ENCODE measurements at regions not wholly inside any gene's neighbourhood (a gene's known extent, or its start where the extent isn't known, plus 50 kb on each side); places are given as distances from the start of the nearest gene placed in this dataset.
A peak's percentile ranks its signal among the peaks of the same experiment; 100 is the strongest.

DNA sequence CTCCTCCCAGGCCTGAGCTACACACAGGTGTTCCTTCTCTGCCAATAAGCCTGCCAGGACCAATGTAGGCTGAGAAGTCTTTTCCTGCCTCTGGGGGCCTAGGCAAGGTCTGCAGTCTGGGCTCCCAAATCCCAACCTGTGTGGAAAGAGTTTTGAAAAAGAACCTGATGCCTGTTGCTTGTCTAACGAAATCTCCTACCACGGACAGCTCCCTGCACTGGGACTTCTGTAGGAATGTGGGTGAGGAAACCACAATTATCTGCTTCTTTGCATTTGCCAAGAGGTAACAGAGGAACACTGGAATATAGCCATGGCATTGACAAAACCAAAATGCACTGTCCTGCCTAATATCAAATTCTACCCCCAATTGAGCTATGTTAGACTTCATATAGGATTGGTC is 877.0 kb upstream of the TMEM132C start:
- DNase-seq (ENCODE audit: low read depth), result peak; percentile 19
- H3K4me3 ChIP-seq (ENCODE audit: low read depth, low read length), result no peak overlapping the region
- TF ChIP-seq MYC (IDR thresholded peaks at IDR 0.05; ENCODE audit: low read depth, low read length) (no peak), POLR2A (IDR thresholded peaks at IDR 0.05; ENCODE audit: extremely low read depth, insufficient read length) (no peak)
- TF ChIP-seq, protein P1, sequence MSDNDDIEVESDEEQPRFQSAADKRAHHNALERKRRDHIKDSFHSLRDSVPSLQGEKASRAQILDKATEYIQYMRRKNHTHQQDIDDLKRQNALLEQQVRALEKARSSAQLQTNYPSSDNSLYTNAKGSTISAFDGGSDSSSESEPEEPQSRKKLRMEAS (IDR thresholded peaks at IDR 0.05; ENCODE audit: low read depth, low read length), result no peak
- TF ChIP-seq, protein P2, sequence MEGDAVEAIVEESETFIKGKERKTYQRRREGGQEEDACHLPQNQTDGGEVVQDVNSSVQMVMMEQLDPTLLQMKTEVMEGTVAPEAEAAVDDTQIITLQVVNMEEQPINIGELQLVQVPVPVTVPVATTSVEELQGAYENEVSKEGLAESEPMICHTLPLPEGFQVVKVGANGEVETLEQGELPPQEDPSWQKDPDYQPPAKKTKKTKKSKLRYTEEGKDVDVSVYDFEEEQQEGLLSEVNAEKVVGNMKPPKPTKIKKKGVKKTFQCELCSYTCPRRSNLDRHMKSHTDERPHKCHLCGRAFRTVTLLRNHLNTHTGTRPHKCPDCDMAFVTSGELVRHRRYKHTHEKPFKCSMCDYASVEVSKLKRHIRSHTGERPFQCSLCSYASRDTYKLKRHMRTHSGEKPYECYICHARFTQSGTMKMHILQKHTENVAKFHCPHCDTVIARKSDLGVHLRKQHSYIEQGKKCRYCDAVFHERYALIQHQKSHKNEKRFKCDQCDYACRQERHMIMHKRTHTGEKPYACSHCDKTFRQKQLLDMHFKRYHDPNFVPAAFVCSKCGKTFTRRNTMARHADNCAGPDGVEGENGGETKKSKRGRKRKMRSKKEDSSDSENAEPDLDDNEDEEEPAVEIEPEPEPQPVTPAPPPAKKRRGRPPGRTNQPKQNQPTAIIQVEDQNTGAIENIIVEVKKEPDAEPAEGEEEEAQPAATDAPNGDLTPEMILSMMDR (IDR thresholded peaks at IDR 0.05; ENCODE audit: low read depth, low read length), result no peak

DNA sequence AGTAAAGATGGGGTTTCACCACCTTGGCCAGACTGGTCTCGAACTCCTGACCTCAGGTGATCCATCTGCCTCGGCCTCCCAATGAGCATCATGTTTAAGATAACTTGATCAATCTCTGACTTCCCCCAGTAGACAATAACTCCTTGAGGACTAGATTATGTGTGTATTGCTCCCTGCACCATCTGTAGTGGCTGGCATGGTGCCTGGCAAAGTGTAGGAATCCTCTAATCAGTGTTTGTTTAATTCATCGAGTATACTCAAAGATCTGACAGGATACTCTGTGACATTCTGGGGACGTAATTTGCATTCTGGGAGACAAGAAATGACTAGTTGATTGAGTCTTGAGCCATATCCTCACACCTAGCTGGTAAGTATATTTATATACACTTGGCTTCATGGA is 873.5 kb upstream of the TMEM132C start:
- TF ChIP-seq, protein P2 (IDR thresholded peaks at IDR 0.05; ENCODE audit: low read depth, low read length), result no peak
- TF ChIP-seq MYC (IDR thresholded peaks at IDR 0.05; ENCODE audit: low read depth, low read length) (no peak), POLR2A (IDR thresholded peaks at IDR 0.05; ENCODE audit: extremely low read depth, insufficient read length) (no peak)
- TF ChIP-seq, protein P1 (IDR thresholded peaks at IDR 0.05; ENCODE audit: low read depth, low read length), result no peak
- DNase-seq (ENCODE audit: low read depth), result no peak
- H3K4me3 ChIP-seq (ENCODE audit: low read depth, low read length), result no peak overlapping the region

DNA sequence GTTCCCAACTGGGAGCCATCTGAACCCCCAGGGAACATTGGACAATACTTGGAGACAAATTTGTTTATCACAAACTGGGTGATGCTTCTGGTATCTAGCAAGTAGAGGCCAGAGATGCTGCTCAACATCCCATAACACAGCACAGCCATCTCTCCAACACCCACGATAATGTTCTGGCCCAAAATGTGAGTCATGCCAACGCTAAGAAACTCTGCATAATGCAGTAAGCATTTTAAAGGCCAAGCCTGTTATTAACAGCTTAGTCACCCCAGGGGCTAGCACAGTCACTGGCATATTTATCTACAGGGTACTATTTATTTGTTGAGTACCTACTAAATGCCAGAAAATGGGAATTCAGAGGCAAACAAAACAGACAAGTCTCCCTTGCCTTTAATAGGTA is 873.1 kb upstream of the TMEM132C start:
- no peak for TF ChIP-seq MYC (IDR thresholded peaks at IDR 0.05; ENCODE audit: low read depth, low read length)
- TF ChIP-seq, protein P1 (IDR thresholded peaks at IDR 0.05; ENCODE audit: low read depth, low read length), result no peak
- TF ChIP-seq, protein P2 (IDR thresholded peaks at IDR 0.05; ENCODE audit: low read depth, low read length), result no peak
- TF ChIP-seq POLR2A (IDR thresholded peaks at IDR 0.05; ENCODE audit: extremely low read depth, insufficient read length), result no peak
- no peak overlapping the region for H3K4me3 ChIP-seq (ENCODE audit: low read depth, low read length)
- DNase-seq (ENCODE audit: low read depth), result no peak

DNA sequence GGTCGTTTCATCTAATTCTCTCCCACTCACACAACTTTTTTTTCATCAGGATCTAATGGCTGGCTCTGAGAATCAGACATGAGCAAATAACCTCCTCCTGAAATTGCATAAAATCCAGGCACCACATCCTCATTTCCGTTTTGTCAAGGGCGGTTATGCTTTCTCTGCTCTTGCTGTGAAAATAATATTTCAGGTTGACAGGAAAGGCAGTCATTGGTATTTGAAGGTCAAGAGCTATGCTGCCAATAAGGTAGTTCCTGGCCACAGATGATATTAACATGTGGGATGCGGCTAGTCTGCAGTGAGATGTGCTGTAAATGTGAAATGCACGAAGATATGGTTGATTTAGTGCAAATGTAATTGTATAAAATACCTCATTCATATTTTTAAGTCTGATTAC is 870.2 kb upstream of the TMEM132C start:
- TF ChIP-seq POLR2A (IDR thresholded peaks at IDR 0.05; ENCODE audit: extremely low read depth, insufficient read length), result no peak
- TF ChIP-seq, protein P1 (IDR thresholded peaks at IDR 0.05; ENCODE audit: low read depth, low read length), result no peak
- TF ChIP-seq MYC (IDR thresholded peaks at IDR 0.05; ENCODE audit: low read depth, low read length), result no peak
- TF ChIP-seq, protein P2 (IDR thresholded peaks at IDR 0.05; ENCODE audit: low read depth, low read length), result no peak
- H3K4me3 ChIP-seq (ENCODE audit: low read depth, low read length), result no peak overlapping the region
- DNase-seq (ENCODE audit: low read depth), result no peak

DNA sequence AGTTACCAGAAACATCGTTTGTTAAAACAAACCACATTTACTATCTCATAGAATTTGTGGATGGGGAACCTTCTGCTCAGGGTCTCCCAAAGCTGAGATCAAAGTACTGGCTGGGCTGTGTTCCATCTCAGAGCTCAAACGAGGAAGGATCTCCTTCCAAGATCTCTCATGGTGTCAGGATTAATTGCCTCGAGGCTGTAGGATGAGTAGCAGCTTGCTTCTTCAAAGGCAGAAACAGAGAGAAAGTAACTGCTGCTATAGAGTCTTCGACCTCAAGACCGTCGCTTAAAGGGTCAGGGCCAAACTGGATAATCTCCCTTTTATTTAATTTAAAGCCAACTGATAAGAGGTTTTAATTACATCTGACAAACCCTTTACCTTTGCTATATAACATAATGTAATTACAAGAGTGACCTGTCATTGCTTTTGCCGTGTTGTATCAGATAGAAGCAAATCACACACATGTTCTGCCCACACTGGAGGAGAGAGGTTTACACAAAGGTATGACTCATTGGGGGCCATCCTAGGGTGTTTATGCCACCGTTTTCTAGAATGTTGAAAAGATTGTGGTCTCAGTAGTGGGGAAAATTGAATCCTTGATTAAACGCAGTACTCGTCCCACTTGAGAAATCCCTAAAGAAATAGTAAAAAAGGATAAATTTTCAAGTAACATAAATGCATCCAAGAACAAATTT is 868.8 kb upstream of the TMEM132C start:
- no peak for DNase-seq (ENCODE audit: low read depth)
- no peak overlapping the region for H3K4me3 ChIP-seq (ENCODE audit: low read depth, low read length)
- no peak for TF ChIP-seq POLR2A (IDR thresholded peaks at IDR 0.05; ENCODE audit: extremely low read depth, insufficient read length)

DNA sequence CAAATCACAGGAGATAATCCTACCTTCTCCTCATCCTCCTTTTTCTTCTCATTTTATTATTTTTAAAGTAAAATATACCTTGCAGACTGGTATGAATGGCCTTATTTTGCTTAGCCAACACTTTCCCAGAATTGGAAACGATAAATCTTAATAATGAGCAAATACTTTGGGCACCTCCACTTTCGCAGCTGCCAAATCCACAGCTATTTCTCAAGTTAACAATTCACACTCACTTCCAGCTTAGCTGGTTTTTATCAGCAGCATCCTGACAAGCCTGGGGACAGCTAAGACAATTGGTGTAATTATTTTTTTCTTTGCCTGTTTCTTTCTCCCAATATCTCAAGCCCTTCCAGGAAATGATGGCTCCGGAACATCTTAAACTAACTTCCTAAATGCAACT is 867.5 kb upstream of the TMEM132C start:
- H3K4me3 ChIP-seq (ENCODE audit: low read depth, low read length), result no peak overlapping the region
- DNase-seq (ENCODE audit: low read depth), result no peak
- TF ChIP-seq MYC (IDR thresholded peaks at IDR 0.05; ENCODE audit: low read depth, low read length), result no peak

DNA sequence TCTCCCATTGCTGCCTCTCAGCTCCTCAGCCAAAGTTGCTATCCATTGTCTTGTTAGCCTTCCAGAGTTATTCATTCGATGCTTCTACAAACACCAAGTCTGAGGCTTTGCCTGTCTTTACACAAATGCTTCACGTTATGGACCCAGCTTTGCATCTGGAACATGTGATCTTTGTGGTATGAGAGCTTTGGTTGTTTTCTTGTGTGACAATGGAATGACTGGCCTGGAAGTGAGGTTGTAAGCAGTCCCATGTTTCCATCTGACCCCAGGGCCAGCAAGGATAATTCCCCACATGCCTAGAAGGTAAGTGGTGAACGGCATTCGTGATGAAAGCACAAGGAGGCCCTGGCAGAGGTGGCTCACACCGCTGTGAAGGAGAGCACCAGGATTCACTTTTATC is 866.7 kb upstream of the TMEM132C start:
- no peak for DNase-seq (ENCODE audit: low read depth)
- H3K4me3 ChIP-seq (ENCODE audit: low read depth, low read length), result no peak overlapping the region
- TF ChIP-seq, protein P2 (IDR thresholded peaks at IDR 0.05; ENCODE audit: low read depth, low read length), result no peak
- no peak for TF ChIP-seq POLR2A (IDR thresholded peaks at IDR 0.05; ENCODE audit: extremely low read depth, insufficient read length)
